ENCODE measurements at regions not wholly inside any gene's neighbourhood (a gene's known extent, or its start where the extent isn't known, plus 50 kb on each side); places are given as distances from the start of the nearest gene placed in this dataset.
"Not testable (repeated sequence)": the region's sequence is repeated elsewhere in the genome, so short reads cannot be mapped to it uniquely, and the experiment has no call there.

DNA sequence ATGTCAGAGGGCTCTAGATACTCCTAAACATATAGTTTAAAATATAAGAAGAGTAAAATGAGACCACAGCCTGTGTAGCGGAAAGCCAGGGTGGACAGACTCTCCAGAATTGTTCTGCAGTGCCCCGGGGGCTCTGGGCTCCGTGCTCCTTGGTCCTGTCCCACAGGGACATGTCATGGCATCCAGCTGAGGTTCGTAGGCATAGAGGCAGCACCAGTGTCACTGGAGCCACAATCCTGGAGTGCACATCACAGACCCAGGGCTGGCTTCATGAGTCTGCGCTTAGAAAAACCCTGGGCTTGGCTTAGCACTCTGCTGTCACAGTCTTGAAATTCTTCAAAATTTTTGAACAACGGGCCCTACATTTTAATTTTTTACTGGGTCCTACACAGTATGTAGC, 280.4 kb upstream of the ZNF32 start:
- no peak for DNase-seq (ENCODE audit: low spot score)

DNA sequence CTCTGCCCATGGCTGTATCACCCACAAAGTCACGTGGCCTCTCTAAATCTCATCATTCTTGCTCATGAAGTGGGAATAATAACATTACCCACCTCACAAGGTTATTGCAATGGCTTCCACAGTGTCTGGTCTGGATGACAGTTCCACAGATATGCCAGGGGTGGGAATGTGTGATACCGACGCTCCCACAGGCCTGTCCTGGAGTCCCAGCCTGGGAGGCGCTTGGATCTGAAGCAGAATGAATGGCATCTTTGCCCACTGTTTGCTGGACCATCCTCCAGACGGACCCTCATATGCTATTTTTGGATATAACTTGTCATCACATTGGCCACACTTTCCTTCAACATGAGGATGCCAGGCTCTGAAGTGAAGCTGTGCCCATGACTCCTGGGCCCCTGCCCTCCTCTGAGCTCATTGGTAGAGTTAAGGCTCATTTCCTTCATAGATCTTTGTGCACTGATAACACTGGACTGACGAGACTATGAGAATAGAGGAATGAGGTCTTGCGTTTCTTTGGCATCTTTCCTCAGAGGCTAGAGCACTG, 279.8 kb upstream of the ZNF32 start:
- no peak for DNase-seq (ENCODE audit: low spot score)

DNA sequence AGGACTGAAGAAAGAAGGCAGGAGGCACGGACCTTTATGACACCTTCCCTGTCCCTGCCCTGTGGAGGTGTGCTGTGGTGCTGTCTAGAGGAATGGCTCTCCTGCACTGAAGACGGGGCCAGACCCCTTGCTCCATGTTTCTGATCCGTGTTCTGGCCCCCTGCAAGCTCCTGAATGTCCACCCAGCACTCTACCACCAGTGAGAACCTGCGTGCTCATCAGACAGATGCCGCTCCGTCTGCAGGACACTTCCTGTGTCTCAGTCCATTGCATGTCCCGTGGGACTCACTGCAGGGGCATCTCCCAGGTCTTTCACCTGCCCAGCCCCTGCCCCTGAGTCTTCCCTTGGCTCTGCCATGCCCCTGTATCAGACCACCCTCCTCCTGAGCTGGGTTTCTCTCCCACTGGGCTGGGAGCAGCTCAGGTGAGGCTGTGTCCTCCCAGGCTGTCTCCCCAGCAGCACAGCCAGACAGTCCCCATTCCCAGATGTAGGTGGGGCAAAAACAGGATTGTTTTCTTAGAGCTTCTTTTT, 278.3 kb upstream of the ZNF32 start:
- DNase-seq (ENCODE audit: low spot score): no peak

DNA sequence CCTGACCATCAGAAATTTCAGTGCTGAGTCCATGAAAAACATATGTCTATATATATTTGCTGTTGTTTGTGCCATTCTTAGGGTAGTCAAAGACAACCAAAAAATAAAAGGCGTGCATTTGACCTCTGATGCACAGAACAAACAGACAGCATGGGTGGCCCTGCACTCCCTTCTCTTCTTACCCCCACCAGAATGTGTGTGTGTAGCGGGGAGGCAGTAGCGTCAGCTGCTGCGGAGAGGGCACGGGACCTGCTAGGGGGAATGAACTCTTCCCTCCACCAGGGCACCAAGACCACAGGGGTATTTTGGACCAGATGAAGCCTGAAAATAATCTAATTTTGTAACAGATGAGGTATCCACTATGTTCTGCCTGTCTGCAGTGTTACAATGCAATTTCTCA, 277.7 kb upstream of the ZNF32 start:
- no peak for DNase-seq (ENCODE audit: low spot score)

DNA sequence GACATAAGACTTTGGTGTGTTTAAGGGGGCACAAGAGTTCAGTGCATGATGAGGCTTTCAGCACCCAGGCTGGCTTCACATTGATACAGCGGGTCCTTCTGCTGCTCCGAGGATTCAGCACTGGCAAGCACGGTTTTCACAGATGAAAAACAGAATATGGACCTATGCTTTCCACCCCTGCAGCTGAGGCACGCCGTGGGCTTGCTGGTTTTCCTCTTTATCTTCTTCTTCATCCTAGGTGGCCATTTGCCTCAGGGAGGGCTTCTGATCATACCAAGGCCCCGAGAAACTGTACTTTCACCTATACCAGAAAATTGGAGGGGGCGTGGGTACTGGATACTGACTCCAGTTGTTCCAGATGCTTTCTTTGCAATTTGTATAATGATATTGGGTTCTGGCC, 277.1 kb upstream of the ZNF32 start:
- DNase-seq (ENCODE audit: low spot score): no peak

DNA sequence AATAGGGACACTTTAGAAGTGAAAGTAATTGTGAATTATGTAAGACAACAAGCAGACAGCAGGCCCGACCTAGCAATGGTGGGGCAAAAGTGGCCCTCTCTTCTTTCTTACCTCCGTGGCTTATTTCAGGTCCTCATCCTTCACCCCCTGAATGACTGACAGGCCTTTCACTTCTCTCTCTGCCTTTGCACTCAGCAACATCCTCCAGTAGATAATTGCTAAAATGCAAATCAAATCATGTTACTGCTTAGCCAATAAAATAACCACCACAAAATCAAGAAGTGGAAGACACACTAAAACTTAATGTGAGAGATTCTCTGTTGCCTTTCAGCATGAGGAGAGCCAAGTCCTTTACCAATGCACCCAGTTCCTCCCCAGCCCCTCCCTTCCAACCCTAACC, 274.6 kb upstream of the ZNF32 start:
- DNase-seq (ENCODE audit: low spot score): no peak

DNA sequence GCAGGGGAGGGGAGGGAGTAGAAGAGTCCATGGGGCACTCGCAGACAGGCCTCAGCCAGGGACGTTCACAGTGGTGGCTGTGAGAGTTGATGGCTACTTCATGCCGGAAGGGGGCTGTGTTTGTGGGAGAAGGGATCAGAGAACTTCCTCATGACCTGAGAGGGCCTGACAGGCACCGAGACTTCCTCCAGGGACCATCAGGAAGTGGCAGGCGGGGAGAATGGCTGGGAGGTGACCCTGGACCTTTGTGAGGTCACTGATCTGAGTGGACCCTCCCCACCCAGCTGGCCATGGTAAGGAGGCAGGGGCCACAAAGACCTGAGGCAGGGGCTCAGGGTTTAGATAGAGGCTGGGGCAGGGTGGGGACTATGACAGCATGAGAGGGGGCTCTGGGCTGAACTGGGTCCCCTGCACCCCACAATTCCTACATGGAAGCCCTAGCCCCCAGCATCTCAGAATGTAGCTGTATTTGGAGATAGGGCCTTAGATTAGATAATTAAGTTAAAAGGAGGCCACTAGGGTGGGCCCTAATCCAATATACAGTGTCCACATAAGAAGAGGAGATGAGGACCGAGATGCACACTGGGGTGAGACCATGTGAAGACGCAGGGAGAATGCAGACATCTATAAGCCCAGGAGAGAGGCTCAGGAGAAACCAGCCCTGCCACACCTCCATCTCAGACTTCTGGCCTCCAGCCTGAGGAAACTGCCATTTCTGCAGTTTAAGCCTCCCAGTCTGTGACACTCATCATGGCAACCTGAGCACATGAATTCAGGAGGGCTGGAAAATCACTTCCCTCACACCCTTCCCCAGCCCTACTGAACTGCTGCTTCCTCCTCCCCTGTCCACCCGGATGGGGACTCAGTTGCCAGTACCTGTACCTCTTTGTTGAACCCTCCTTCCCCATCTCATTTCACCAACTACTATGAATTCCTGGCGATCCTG, 273.9 kb upstream of the ZNF32 start:
- no peak for DNase-seq (ENCODE audit: low spot score)

DNA sequence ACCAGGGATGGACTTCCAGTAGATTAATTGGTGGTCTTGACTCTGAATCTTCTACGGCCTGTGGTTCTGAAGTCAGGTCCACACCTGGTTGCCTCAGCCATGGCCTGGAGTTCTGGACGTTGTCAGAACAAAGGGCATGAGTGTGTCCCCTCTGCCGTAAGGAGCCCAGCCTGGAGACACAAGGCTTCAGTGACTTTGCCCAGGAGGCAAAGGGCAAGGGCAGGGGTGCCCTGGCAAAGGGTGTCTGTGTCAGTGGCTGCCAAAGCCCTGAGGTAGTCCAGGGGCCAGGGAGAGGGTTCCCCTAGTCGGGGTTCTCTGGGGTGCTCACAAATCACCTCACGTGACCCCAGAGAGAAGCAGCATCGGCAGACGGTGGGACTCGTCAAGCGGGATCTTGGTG, 273.2 kb upstream of the ZNF32 start:
- no peak for DNase-seq (ENCODE audit: low spot score)

DNA sequence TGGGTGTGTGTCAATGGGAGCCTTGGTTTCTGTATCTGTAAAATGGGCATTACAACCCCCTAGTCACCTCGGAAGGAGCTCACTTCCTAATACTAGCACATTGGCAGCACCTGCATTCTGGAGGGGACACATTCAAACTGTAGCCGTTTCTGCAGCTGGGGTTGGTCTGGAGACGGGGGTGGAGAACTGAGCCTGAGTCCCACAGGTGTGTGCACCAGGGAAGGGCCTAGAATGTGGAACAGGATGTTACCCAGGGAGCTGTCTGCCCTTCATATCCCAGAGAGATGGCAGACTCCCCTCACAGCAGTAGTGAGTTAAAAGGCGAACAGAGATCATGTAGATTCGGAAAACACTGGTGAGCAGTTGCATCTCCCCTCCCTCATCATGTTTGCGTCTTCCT, 272.8 kb upstream of the ZNF32 start:
- no peak for DNase-seq (ENCODE audit: low spot score)

DNA sequence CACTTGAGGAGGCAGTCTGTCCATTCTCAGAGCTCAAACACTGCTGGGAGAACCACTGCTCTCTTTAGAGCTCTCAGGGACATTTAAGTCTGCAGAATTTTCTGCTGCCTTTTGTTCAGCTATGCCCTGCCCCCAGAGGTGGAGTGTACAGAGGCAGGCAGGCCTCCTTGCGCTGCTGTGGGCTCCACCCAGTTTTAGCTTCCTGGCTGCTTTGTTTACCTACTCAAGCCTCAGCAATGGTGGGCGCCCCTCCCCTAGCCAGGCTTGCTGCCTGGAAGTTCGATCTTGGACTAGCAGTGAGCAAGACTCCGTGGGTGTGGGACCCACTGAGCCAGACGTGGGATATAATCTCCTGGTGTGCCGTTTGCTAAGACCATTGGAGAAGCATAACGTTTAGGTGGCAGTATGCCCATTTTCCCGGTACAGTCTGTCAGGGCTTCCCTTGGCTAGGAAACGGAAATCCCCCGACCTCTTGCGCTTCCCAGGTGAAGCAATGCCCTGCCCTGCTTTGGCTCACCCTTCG, 271.6 kb upstream of the ZNF32 start:
- DNase-seq (ENCODE audit: low spot score): not testable (repeated sequence)

DNA sequence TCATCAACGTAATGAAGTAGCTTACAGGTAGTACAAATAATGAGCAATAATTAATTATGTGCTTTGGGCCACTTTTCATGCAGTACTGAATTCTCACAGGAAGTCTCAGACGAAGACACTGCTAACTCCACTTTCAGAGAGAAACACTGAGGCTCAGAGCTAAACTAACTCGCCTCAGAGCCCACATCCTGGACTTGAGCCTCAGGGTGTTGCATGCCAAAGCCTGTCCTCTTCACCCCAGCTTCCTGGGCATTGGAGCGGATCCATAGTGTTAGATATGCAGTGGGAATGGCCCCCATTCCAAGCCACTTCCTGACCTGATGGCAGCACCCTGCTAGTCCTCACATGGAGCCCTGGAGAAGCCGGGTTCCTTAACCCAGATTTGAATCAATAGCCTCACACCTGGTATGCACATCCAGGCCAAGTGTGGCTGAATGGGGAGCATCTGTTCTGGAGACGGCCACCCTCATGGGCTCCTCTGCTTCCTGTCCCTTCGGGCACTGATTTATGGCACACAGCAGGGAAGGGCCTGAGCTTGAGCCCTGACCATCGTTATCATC, 265.1 kb upstream of the ZNF32 start:
- DNase-seq (ENCODE audit: low spot score): no peak

DNA sequence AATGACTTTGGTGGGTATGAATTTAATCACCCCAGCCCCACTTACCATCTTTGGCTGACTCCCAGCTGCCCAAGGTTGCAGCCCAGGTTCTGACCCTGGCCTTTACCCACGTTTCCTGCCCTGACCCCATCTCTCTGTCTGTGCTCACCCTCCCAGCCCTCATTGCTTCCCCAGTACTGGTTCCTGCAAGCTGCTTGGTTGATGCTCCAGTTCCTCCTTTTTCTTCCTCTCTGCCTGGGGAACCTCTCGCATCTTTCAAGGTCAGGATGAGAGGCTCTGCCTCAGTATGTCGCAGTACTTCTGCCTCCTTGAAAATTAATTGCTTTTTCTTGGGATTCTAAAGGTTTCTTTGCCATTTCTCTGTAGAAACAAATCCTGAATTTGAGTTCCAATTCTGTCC, 263.8 kb upstream of the ZNF32 start:
- no peak for DNase-seq (ENCODE audit: low spot score)

DNA sequence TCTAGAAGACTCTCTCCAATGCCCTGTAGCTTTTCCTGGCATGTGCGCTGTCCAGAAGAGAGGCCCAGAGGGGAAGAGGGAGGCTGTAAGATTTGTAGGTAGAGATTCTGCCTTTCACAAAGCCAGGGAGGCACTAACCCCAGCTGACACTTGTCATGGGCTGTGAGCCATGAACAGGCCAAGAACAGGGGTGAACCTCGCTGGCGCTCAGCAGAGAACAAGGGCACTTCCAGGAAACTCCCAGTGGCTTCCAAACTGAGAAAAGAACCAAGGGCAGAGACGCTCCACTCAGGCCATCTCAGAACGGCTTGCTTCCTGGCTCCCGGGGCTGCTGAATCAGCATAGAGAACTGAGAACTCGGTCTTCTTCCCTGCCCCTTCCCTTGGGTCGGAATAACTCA, 257.8 kb upstream of the ZNF32 start:
- no peak for DNase-seq (ENCODE audit: low spot score)

DNA sequence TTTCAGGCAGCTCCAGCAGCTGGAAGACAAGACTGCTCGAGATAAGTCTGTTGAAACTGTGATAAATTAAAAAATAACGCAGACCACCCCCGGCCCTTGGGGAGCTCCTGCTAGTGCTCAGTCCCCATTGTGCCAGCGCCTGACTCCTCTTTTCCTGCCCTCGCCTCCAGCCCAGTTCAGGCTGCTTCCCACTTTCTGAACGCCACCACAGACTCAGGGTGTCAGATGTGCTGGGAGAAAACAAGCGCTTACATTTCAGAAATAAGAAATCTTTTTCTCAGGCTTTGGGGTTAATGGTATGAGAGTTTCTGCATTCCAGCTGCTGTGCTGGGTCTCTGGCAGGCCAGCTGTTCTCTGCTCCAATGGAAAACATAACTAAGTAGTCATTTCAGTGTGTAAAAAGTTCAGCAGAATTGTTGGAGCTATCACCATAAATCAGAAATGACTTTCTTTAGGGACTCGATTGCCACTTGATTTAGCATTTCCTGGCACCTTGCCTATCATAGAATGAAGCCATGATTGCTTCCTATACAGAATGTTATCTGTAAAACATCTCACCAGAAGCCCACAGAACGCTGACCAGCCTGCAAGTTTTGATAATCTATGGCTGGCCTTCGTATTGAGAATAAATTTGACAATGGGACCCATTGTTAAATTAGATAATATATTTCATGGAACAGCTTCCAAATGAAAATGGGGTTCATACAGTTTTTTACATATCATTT, 257.0 kb upstream of the ZNF32 start:
- no peak for DNase-seq (ENCODE audit: low spot score)

DNA sequence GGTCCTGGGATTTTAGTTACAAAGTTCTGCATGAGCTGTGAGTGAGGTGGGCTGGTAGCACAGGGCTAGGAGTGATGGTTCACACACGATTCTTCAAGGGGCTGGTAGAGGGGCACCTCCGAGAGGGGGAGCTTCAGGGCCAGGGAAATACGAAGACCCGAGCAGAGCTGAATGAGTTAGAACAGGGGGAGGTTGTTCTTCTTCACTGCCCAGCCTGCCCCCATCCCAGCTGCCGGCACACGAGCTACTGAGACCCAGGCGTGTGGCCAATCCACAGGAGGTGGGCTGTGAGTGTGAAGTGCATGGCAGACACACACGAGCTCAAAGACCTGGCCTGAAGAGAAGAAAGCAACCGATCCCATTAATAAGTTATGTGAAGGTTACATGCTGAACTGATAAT, 256.2 kb upstream of the ZNF32 start:
- DNase-seq (ENCODE audit: low spot score): no peak

DNA sequence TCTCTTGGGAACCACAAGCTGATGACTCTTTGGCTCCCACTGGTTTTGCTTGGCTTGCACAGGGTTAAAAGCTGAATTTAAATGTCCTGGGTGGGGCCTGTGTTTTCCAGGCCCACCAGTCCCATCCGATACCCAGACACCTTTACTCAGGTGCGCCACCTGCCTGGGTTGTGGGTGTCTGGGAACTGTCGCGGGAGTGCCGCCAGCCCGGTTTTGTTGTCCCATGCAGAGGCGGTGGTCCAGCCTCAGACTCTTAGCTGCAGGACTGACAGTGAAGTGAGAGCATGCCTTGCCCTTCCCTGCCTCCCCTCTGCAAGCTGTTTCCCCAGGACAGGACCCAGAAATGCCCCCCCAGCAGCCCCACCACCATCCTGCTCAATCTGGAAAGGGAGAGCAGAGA, 255.6 kb upstream of the ZNF32 start:
- no peak for DNase-seq (ENCODE audit: low spot score)

DNA sequence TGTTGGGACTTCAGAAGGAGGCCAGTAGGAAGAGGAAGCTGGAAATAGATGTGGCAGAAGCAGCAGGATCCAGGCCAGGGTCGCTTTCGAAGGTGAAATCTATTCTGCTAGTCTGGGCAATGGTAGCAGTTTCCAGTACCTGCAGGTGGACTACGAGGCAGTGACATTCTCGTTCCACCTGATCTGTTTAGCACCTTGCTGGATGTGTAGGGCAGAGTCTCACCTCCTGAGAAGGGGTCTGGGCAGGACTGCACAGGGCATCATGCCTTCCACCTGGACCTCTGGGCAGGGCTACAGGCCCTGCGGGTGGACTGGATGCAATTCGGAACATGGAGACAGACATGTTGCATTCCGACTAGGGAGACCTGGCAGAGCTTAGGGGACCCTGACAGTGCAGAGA, 254.8 kb upstream of the ZNF32 start:
- no peak for DNase-seq (ENCODE audit: low spot score)

DNA sequence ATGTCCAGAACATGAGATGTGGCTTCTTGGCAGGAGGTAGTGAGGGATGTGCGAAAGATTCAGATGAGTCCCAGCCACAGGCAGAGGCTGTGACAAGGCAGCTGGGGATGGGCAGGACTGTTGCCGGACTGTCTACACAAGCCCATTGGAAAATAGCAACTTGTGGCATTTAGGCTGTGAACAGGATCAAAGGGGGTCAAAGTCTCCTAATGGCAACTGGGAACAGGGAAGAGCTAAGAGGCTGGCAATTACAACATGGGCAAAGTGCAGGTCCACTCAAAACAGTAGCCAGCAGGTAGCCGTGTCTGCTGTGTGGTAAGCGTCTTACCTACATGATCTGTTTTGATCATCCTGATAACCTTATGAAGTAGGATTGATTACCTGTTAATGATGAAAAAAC, 254.2 kb upstream of the ZNF32 start:
- DNase-seq (ENCODE audit: low spot score): no peak

DNA sequence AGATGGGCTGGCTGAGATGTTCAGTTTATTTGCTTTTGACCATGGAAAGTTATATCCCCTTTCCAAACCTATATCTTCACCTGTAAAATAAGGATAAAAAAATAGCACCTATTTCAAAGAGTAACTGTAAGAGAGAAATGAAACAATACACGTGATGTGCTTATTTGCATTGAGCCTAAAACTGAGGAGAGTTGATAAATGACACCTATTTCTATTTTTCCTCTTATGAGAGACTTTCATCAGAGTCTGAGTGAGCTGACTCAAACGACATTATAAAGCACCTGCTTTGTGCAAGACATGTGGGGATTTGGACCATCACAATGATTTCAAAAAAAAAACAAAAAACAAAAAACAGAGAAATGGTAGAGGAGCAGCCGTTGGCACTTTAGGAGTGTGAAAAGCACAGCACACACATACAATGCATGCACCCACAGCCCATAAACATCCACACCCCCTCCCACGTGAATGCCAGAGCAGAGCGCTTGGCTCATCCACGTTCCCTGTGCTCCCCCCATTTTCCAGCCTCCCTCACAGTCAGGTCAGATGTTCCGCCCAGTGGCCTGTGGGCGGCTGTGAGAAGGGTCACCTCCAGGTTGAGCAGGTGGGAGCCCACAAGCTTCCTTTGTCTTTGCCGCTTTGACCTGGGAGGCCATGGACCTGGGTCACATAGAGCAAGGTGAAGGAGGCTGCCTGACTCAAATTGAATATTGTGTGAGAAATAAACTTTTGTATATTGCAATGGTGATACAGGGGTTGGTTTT, 253.2 kb upstream of the ZNF32 start:
- no peak for DNase-seq (ENCODE audit: low spot score)

DNA sequence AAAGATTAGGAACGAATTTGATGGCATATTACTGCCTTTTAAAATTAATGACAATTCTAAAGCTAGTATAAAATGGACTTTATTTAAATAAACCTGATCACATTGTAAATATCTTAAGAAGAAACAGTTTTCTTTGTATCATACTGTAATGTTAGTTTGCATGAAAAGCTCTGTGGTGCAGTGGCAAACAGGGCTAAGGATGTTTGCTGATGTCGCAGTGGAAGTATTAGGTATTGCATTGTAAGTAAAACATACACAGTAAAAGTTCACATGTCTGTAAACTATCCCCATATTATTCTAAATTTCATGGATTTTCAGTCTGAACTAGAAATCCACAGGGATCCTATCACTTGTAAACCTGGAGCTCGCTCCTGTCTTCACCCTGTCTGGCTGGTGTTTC, 252.6 kb upstream of the ZNF32 start:
- DNase-seq (ENCODE audit: low spot score): no peak

DNA sequence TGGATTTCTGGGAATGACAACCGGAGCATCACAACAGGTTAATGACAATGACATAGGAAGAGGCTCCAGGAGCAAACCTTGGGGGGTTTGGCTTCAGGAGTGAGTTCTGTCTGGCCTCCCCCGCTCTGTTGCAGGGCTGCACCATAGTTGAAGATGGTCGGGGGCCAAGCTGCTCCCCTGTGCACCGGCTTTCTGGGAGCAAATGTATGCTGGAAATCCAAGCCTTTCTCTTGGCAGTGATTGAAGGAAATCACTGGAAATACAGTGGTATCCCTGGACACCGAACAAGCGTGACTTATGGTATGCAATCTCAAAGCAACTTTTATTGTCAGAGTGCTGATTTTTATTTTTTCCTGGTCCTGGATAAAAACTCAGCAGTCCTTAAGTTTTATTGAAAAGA, 251.9 kb upstream of the ZNF32 start:
- no peak for DNase-seq (ENCODE audit: low spot score)
